Mammary epithelial cell (primary cell): ENCODE measurements at regions not wholly inside any gene's neighbourhood (a gene's known extent, or its start where the extent isn't known, plus 50 kb on each side); places are given as distances from the start of the nearest gene placed in this dataset.

Experiments
- EZH2 ChIP-seq: IDR thresholded peaks from 2 replicates; pipeline ENCODE4 v1.6.1; 2012; ENCODE audit warnings: low read length, inconsistent platforms, borderline replicate concordance
- TF ChIP-seq, protein P1 (sequence below), 2 donors: IDR thresholded peaks in 1 of 2; conservative IDR thresholded peaks in 1 of 2; 2 replicates each; pipeline ENCODE4 v1.5.1; 2011 to 2012; ENCODE audit warnings: inconsistent platforms in 2 of 2, low read length in 2 of 2, mild to moderate bottlenecking in 2 of 2, control low read depth in 1 of 2, low read depth in 1 of 2; ENCODE audit not compliant: insufficient read depth in 1 of 2; ENCODE audit errors: extremely low read depth in 1 of 2

DNA sequence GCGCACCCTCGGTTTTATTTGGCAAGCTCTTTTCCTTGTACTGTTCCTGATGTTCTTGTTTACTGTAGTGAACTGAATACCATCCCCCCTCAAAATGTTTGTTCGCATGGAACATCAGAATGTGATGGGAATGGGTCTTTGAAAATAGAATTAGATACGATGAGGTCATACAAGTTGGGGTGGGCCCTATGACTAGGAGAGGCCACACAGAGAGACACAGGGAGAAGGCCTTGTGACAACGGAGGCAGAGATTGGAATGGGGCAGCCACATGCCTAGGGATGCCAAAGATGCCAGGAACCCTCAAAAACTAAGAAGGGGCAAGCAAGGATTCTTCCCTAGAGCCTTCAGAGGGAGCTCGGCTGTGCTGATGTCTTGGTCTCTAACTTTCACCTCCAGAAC is 123.6 kb downstream of the FAM204A start:
- TF ChIP-seq, protein P1, sequence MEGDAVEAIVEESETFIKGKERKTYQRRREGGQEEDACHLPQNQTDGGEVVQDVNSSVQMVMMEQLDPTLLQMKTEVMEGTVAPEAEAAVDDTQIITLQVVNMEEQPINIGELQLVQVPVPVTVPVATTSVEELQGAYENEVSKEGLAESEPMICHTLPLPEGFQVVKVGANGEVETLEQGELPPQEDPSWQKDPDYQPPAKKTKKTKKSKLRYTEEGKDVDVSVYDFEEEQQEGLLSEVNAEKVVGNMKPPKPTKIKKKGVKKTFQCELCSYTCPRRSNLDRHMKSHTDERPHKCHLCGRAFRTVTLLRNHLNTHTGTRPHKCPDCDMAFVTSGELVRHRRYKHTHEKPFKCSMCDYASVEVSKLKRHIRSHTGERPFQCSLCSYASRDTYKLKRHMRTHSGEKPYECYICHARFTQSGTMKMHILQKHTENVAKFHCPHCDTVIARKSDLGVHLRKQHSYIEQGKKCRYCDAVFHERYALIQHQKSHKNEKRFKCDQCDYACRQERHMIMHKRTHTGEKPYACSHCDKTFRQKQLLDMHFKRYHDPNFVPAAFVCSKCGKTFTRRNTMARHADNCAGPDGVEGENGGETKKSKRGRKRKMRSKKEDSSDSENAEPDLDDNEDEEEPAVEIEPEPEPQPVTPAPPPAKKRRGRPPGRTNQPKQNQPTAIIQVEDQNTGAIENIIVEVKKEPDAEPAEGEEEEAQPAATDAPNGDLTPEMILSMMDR (conservative IDR thresholded peaks at IDR 0.05 in 1 of 2, IDR thresholded peaks at IDR 0.05 in 1 of 2; ENCODE audit: extremely low read depth in 1 of 2, insufficient read depth in 1 of 2, low read depth in 1 of 2, low read length in 2 of 2), result no peak
- no peak for TF ChIP-seq EZH2
